GM12878 (cell line): ENCODE measurements at regions not wholly inside any gene's neighbourhood (a gene's known extent, or its start where the extent isn't known, plus 50 kb on each side); places are given as distances from the start of the nearest gene placed in this dataset.

ENCODE experiments used
- ATAC-seq: fragments of 200-7000 bp; cut with Tn5 transposase; 3 replicates; pipeline ENCODE4 v1.9.1; 2020; ENCODE audit warnings: mild to moderate bottlenecking, moderate library complexity
- BruUV-seq: library from RNA; stranded (reverse); fragments of 400-500 nt; replicated peaks from 2 replicates; lab custom pipeline; 2021; lab: Mats Ljungman, UMichigan
- CTCF ChIA-PET: fragments of 300-600 bp; sonication (Branson Sonifier 250); formaldehyde crosslinking; extraction: SDS; loops from one replicate; lab custom pipeline; 2021; ENCODE audit warnings: inconsistent platforms; lab: Yijun Ruan, JAX
- POLR2A ChIA-PET: fragments of 350-600 bp; formaldehyde crosslinking; extraction: SDS; loops from one replicate; lab custom pipeline; 2021; ENCODE audit warnings: inconsistent platforms; lab: Charles Lee
- RAD21 ChIA-PET: fragments of 300-600 bp; sonication (Branson Sonifier 250); formaldehyde crosslinking; loops from one replicate; lab custom pipeline; 2023; ENCODE audit warnings: antibody characterized with exemption; ENCODE audit not compliant: unreplicated experiment; lab: Charles Lee
- SMC1A ChIA-PET: fragments of 300-600 bp; sonication (Branson Sonifier 250); formaldehyde crosslinking; loops from one replicate; lab custom pipeline; 2023; ENCODE audit not compliant: unreplicated experiment, uncharacterized antibody; lab: Charles Lee
- DNase-seq: peaks from one replicate; pipeline ENCODE4 v3.0.0-alpha.2; 2011; ENCODE audit warnings: low read depth, low spot score
- FAIRE-seq: peaks from 3 replicates; lab custom pipeline; 2011; peaks lifted over from hg19 to GRCh38; lab: Jason Lieb, UNC
- H2AFZ ChIP-seq: 2 replicates; pipeline ENCODE4 v1.6.0; 2011; ENCODE audit warnings: low read depth, low read length, control low read depth; ENCODE audit not compliant: control insufficient read depth
- H3K27ac ChIP-seq: 2 replicates; pipeline ENCODE4 v1.5.1; 2011; ENCODE audit warnings: control low read depth; ENCODE audit not compliant: control insufficient read depth, insufficient read depth
- H3K27me3 ChIP-seq, 2 experiments: replicated peaks in 1 of 2; 2 replicates each; pipeline versions ENCODE4 v1.6.0 to v1.6.1; 2011; ENCODE audit warnings: low read length in 1 of 2; ENCODE audit not compliant: control insufficient read depth in 2 of 2, insufficient read depth in 2 of 2
- H3K36me3 ChIP-seq, 2 experiments: 2 replicates each; pipeline ENCODE4 v1.5.1; 2011; ENCODE audit warnings: low read length in 1 of 2; ENCODE audit not compliant: control insufficient read depth in 2 of 2, insufficient read depth in 2 of 2
- H3K4me1 ChIP-seq: 2 replicates; pipeline ENCODE4 v1.6.1; 2011; ENCODE audit warnings: mild to moderate bottlenecking, low read length, moderate library complexity, mixed read lengths; ENCODE audit not compliant: control insufficient read depth, insufficient read depth
- H3K4me2 ChIP-seq: 2 replicates; pipeline ENCODE4 v1.6.0; 2011; ENCODE audit warnings: control low read depth; ENCODE audit not compliant: control insufficient read depth, insufficient read depth
- H3K4me3 ChIP-seq: fragments of 200-600 bp; sonication (generic); 2 replicates; pipeline ENCODE4 v1.5.1; 2016
- H3K79me2 ChIP-seq: 2 replicates; pipeline ENCODE4 v1.6.0; 2011; ENCODE audit warnings: low read length; ENCODE audit not compliant: control insufficient read depth, insufficient read depth
- H3K9ac ChIP-seq: 2 replicates; pipeline ENCODE4 v1.8.0; 2011; ENCODE audit warnings: low read length, control low read depth, mixed read lengths; ENCODE audit not compliant: control insufficient read depth, insufficient read depth
- H3K9me3 ChIP-seq: replicated peaks from 3 replicates; pipeline ENCODE4 v1.5.1; 2011; ENCODE audit warnings: mild to moderate bottlenecking, low read length; ENCODE audit not compliant: control insufficient read depth, insufficient read depth
- H4K20me1 ChIP-seq: 2 replicates; pipeline ENCODE4 v1.6.0; 2011; ENCODE audit not compliant: control insufficient read depth, insufficient read depth
- ATF3 ChIP-seq: IDR thresholded peaks from 2 replicates; pipeline ENCODE4 v1.6.1; 2011; ENCODE audit warnings: low read depth, mild to moderate bottlenecking, low read length, moderate library complexity, borderline replicate concordance; ENCODE audit errors: extremely low read depth
- BMI1 ChIP-seq: fragments of 450-650 bp; IDR thresholded peaks from 2 replicates; pipeline ENCODE4 v1.6.1; 2016; ENCODE audit warnings: mild to moderate bottlenecking, moderate library complexity, borderline replicate concordance
- BRCA1 ChIP-seq: IDR thresholded peaks from 2 replicates; pipeline ENCODE4 v1.6.1; 2011; ENCODE audit warnings: low read depth, low read length, improper control_type of control experiment
- DPF2 ChIP-seq: fragments of 450-650 bp; IDR thresholded peaks from 2 replicates; pipeline ENCODE4 v1.6.1; 2017; ENCODE audit warnings: mild to moderate bottlenecking
- EED ChIP-seq: sonication (generic); IDR thresholded peaks from 2 replicates; pipeline ENCODE4 v1.6.1; 2016; ENCODE audit warnings: antibody characterized with exemption, low read depth
- FOS ChIP-seq: IDR thresholded peaks from 3 replicates; pipeline ENCODE4 v1.6.1; 2011; ENCODE audit warnings: borderline replicate concordance; ENCODE audit not compliant: insufficient read length; ENCODE audit errors: extremely low read depth
- HCFC1 ChIP-seq: fragments of 150-350 bp; IDR thresholded peaks from 2 replicates; pipeline ENCODE4 v1.6.1; 2014; ENCODE audit warnings: low read length
- NKRF ChIP-seq: fragments of 450-650 bp; conservative IDR thresholded peaks from 2 replicates; pipeline ENCODE4 v1.6.1; 2017; ENCODE audit warnings: mild to moderate bottlenecking, moderate library complexity
- NR2C1 ChIP-seq: fragments of 450-650 bp; IDR thresholded peaks from 2 replicates; pipeline ENCODE4 v1.6.1; 2017; ENCODE audit warnings: antibody characterized with exemption, mild to moderate bottlenecking, moderate library complexity
- NR2C2 ChIP-seq: IDR thresholded peaks from 2 replicates; pipeline ENCODE4 v1.6.1; 2011; ENCODE audit warnings: borderline replicate concordance, low read depth; ENCODE audit not compliant: control insufficient read depth, insufficient read length
- NRF1 ChIP-seq: conservative IDR thresholded peaks from 2 replicates; pipeline ENCODE4 v1.6.1; 2011; ENCODE audit warnings: mild to moderate bottlenecking, low read depth, low read length, improper control_type of control experiment
- POLR2AphosphoS2 ChIP-seq: IDR thresholded peaks from 2 replicates; pipeline ENCODE4 v1.6.1; 2011; ENCODE audit warnings: low read depth, mild to moderate bottlenecking, low read length, improper control_type of control experiment, moderate library complexity
- PRDM15 ChIP-seq: fragments of 450-650 bp; formaldehyde crosslinking; IDR thresholded peaks from 2 replicates; pipeline ENCODE4 v1.4.0; 2020; ENCODE audit warnings: mild to moderate bottlenecking, moderate library complexity
- SP1 ChIP-seq: IDR thresholded peaks from one replicate; pipeline ENCODE4 v1.6.1; 2011; ENCODE audit warnings: low read depth, low read length
- STAT1 ChIP-seq: fragments of 450-650 bp; conservative IDR thresholded peaks from 2 replicates; pipeline ENCODE4 v1.6.1; 2014; ENCODE audit warnings: antibody characterized with exemption, mild to moderate bottlenecking
- YY1 ChIP-seq: IDR thresholded peaks from 2 replicates; pipeline ENCODE4 v1.6.1; 2011; ENCODE audit warnings: low read depth, mild to moderate bottlenecking, low read length
- WGBS: methylation state at CpG from one replicate; pipeline ENCODE4 v1.1.6; 2016; ENCODE audit warnings: low lambda C conversion rate; ENCODE audit not compliant: insufficient replicate concordance, insufficient coverage; ENCODE audit errors: missing lambda C conversion rate; 5-methylcytosine and 5-hydroxymethylcytosine counted together
- in situ Hi-C: fragments of 300-500 bp; cut with MboI; formaldehyde crosslinking; loops from 9 replicates; pipeline ENCODE4 v1.14.3; 2018; ENCODE audit warnings: mixed read lengths
- intact Hi-C: fragments of 100-400 bp; cut with micrococcal nuclease; formaldehyde crosslinking; loops from one replicate; pipeline ENCODE4 v1.14.2; 2022; ENCODE audit not compliant: unreplicated experiment

GRCh38 chr20:60561052-60561451, 602.8 kb downstream of the CDH26 start:
- BruUV-seq, result no TSS peak
- no peak overlapping the region for H3K9ac ChIP-seq
- in situ Hi-C loops, result no loop called here
- SMC1A ChIA-PET, result no interaction called here
- CTCF ChIA-PET, result no interaction called here
- POLR2A ChIA-PET, result no interaction called here
- no peaks in the 10 kb centered on the region for H3K4me1 ChIP-seq
- FAIRE-seq (no peak), ATAC-seq (no peak), DNase-seq (no peak)
- H4K20me1 ChIP-seq, result no peaks in the 10 kb centered on the region
- RAD21 ChIA-PET, result no interaction called here
- intact Hi-C loops, result no loop called here
- no peak overlapping the region for H3K4me2 ChIP-seq
- 24% methylated on average over 3 of the region's 3 CpGs for WGBS
- no peaks in the 10 kb centered on the region for H3K27me3 ChIP-seq
- H3K4me3 ChIP-seq, result no peak overlapping the region
- no peak for TF ChIP-seq YY1
- TF ChIP-seq FOS, result no peak
- no peak for TF ChIP-seq STAT1
- no peak for TF ChIP-seq NKRF
- no peak for TF ChIP-seq NR2C1
- no peak for TF ChIP-seq ATF3
- TF ChIP-seq DPF2, result no peak
- TF ChIP-seq HCFC1, result no peak
- TF ChIP-seq PRDM15 (CRISPR knock-in tag), result no peak
- no peak for TF ChIP-seq POLR2AphosphoS2
- TF ChIP-seq NRF1, result no peak
- TF ChIP-seq BRCA1, result no peak
- TF ChIP-seq EED, result no peak
- TF ChIP-seq SP1, result no peak
- no peak for TF ChIP-seq NR2C2
- no peak for TF ChIP-seq BMI1
- H3K79me2 ChIP-seq, result no peaks in the 10 kb centered on the region
- H2AFZ ChIP-seq, result no peak overlapping the region
- H3K36me3 ChIP-seq, result no peaks in the 10 kb centered on the region
- no peak overlapping the region for H3K27ac ChIP-seq
- no peaks in the 10 kb centered on the region; the same call in 2 of the 3 replicates for H3K9me3 ChIP-seq
